ENCODE measurements at regions not wholly inside any gene's neighbourhood (a gene's known extent, or its start where the extent isn't known, plus 50 kb on each side); places are given as distances from the start of the nearest gene placed in this dataset.

GRCh38 chr1:181919542-181919941, 142.0 kb downstream of the ZNF648 start:
- Histone ChIP-seq H3K27me3 (ENCODE audit: control insufficient read depth, insufficient read depth, low read length) (no peaks in the 10 kb centered on the region), H3K4me1 (ENCODE audit: control insufficient read depth, insufficient read depth, low read length, poor library complexity, severe bottlenecking) (no peaks in the 10 kb centered on the region), H3K4me3 (ENCODE audit: low read depth, low read length) (no peak overlapping the region), H3K36me3 (ENCODE audit: control insufficient read depth, insufficient read depth, low read length) (no peaks in the 10 kb centered on the region), H3K27ac (ENCODE audit: insufficient read depth, low read length, poor library complexity, severe bottlenecking) (no peak overlapping the region), H3K9me3 (ENCODE audit: control insufficient read depth in 2 of 2, low read length in 2 of 2) (no peaks in the 10 kb centered on the region)
- no peaks in the 10 kb centered on the region for H3K4me1 Mint-ChIP-seq
- H3K9me3 Mint-ChIP-seq: peaks cover 0 to 11% (median 4%) of the 10 kb centered on the region in 7 donors
- H3K27ac Mint-ChIP-seq: no peak overlapping the region
- H3K27me3 Mint-ChIP-seq: peaks cover 16% of the 10 kb centered on the region
- H3K36me3 Mint-ChIP-seq: no peaks in the 10 kb centered on the region
- no peak overlapping the region for H3K4me3 Mint-ChIP-seq
- DNase-seq (no peak), ATAC-seq (ENCODE audit: low read depth in 2 of 2) (no peak)

GRCh38 chr1:181918880-181919525, 142.5 kb downstream of the ZNF648 start:
- Mint-ChIP-seq H3K9me3 (peaks cover 0 to 11% (median 4%) of the 10 kb centered on the region in 7 donors), H3K36me3 (no peaks in the 10 kb centered on the region), H3K4me1 (no peaks in the 10 kb centered on the region), H3K27ac (no peak overlapping the region), H3K4me3 (no peak overlapping the region), H3K27me3 (peaks cover 16% of the 10 kb centered on the region)
- no peak for ATAC-seq (ENCODE audit: low read depth in 2 of 2)
- Histone ChIP-seq H3K27me3 (ENCODE audit: control insufficient read depth, insufficient read depth, low read length) (no peaks in the 10 kb centered on the region), H3K36me3 (ENCODE audit: control insufficient read depth, insufficient read depth, low read length) (no peaks in the 10 kb centered on the region), H3K27ac (ENCODE audit: insufficient read depth, low read length, poor library complexity, severe bottlenecking) (no peak overlapping the region), H3K9me3 (ENCODE audit: control insufficient read depth in 2 of 2, low read length in 2 of 2) (no peaks in the 10 kb centered on the region), H3K4me1 (ENCODE audit: control insufficient read depth, insufficient read depth, low read length, poor library complexity, severe bottlenecking) (no peaks in the 10 kb centered on the region), H3K4me3 (ENCODE audit: low read depth, low read length) (no peak overlapping the region)
- DNase-seq: no peak

- DNase-seq (no peak), ATAC-seq (ENCODE audit: low read depth in 2 of 2) (no peak)
- no peaks in the 10 kb centered on the region for H3K36me3 ChIP-seq (ENCODE audit: control insufficient read depth, insufficient read depth, low read length)
- Mint-ChIP-seq H3K27me3 (peaks cover 9% of the 10 kb centered on the region), H3K4me1 (no peaks in the 10 kb centered on the region), H3K36me3 (no peaks in the 10 kb centered on the region), H3K9me3 (peaks cover 0 to 10% (median 0%) of the 10 kb centered on the region in 7 donors), H3K27ac (no peak overlapping the region), H3K4me3 (no peak overlapping the region)
- H3K4me3 ChIP-seq (ENCODE audit: low read depth, low read length): no peak overlapping the region
- H3K4me1 ChIP-seq (ENCODE audit: control insufficient read depth, insufficient read depth, low read length, poor library complexity, severe bottlenecking): no peaks in the 10 kb centered on the region
- no peaks in the 10 kb centered on the region for H3K27me3 ChIP-seq (ENCODE audit: control insufficient read depth, insufficient read depth, low read length)
- H3K9me3 ChIP-seq (ENCODE audit: control insufficient read depth in 2 of 2, low read length in 2 of 2): no peaks in the 10 kb centered on the region
- H3K27ac ChIP-seq (ENCODE audit: insufficient read depth, low read length, poor library complexity, severe bottlenecking): no peak overlapping the region
These were observed 149.8 kb downstream of the ZNF648 start for GRCh38 chr1:181911715-181912114.

GRCh38 chr1:181910905-181911304, 150.6 kb downstream of the ZNF648 start:
- H3K9me3 ChIP-seq (ENCODE audit: control insufficient read depth in 2 of 2, low read length in 2 of 2): no peaks in the 10 kb centered on the region
- no peaks in the 10 kb centered on the region for H3K27me3 ChIP-seq (ENCODE audit: control insufficient read depth, insufficient read depth, low read length)
- Mint-ChIP-seq H3K27ac (no peak overlapping the region), H3K4me1 (no peaks in the 10 kb centered on the region), H3K36me3 (no peaks in the 10 kb centered on the region), H3K4me3 (no peak overlapping the region), H3K27me3 (peaks cover 10% of the 10 kb centered on the region), H3K9me3 (peaks cover 0 to 10% (median 0%) of the 10 kb centered on the region in 7 donors)
- H3K27ac ChIP-seq (ENCODE audit: insufficient read depth, low read length, poor library complexity, severe bottlenecking): no peak overlapping the region
- H3K4me1 ChIP-seq (ENCODE audit: control insufficient read depth, insufficient read depth, low read length, poor library complexity, severe bottlenecking): no peaks in the 10 kb centered on the region
- no peak overlapping the region for H3K4me3 ChIP-seq (ENCODE audit: low read depth, low read length)
- H3K36me3 ChIP-seq (ENCODE audit: control insufficient read depth, insufficient read depth, low read length): no peaks in the 10 kb centered on the region
- ATAC-seq (ENCODE audit: low read depth in 2 of 2) (no peak), DNase-seq (no peak)

GRCh38 chr1:181909010-181909409, 152.5 kb downstream of the ZNF648 start:
- Mint-ChIP-seq H3K4me3 (no peak overlapping the region), H3K4me1 (no peaks in the 10 kb centered on the region), H3K27ac (no peak overlapping the region), H3K27me3 (peaks cover 10% of the 10 kb centered on the region), H3K36me3 (no peaks in the 10 kb centered on the region), H3K9me3 (peaks cover 0 to 3% (median 0%) of the 10 kb centered on the region in 7 donors)
- H3K4me1 ChIP-seq (ENCODE audit: control insufficient read depth, insufficient read depth, low read length, poor library complexity, severe bottlenecking): no peaks in the 10 kb centered on the region
- H3K36me3 ChIP-seq (ENCODE audit: control insufficient read depth, insufficient read depth, low read length): no peaks in the 10 kb centered on the region
- DNase-seq (no peak), ATAC-seq (ENCODE audit: low read depth in 2 of 2) (no peak)
- H3K27me3 ChIP-seq (ENCODE audit: control insufficient read depth, insufficient read depth, low read length): no peaks in the 10 kb centered on the region
- no peak overlapping the region for H3K4me3 ChIP-seq (ENCODE audit: low read depth, low read length)
- H3K27ac ChIP-seq (ENCODE audit: insufficient read depth, low read length, poor library complexity, severe bottlenecking): no peak overlapping the region
- H3K9me3 ChIP-seq (ENCODE audit: control insufficient read depth in 2 of 2, low read length in 2 of 2): no peaks in the 10 kb centered on the region

- H3K36me3 ChIP-seq (ENCODE audit: control insufficient read depth, insufficient read depth, low read length): no peaks in the 10 kb centered on the region
- H3K27me3 ChIP-seq (ENCODE audit: control insufficient read depth, insufficient read depth, low read length): no peaks in the 10 kb centered on the region
- Mint-ChIP-seq H3K4me1 (no peaks in the 10 kb centered on the region), H3K4me3 (no peak overlapping the region), H3K9me3 (peaks cover 0 to 2% (median 0%) of the 10 kb centered on the region in 7 donors), H3K36me3 (no peaks in the 10 kb centered on the region), H3K27ac (no peak overlapping the region), H3K27me3 (peaks cover 10% of the 10 kb centered on the region)
- no peak overlapping the region for H3K27ac ChIP-seq (ENCODE audit: insufficient read depth, low read length, poor library complexity, severe bottlenecking)
- no peaks in the 10 kb centered on the region for H3K9me3 ChIP-seq (ENCODE audit: control insufficient read depth in 2 of 2, low read length in 2 of 2)
- no peaks in the 10 kb centered on the region for H3K4me1 ChIP-seq (ENCODE audit: control insufficient read depth, insufficient read depth, low read length, poor library complexity, severe bottlenecking)
- ATAC-seq (ENCODE audit: low read depth in 2 of 2): no peak
- no peak overlapping the region for H3K4me3 ChIP-seq (ENCODE audit: low read depth, low read length)
- no peak for DNase-seq
These were observed 154.9 kb downstream of the ZNF648 start for GRCh38 chr1:181906631-181907030.

- Histone ChIP-seq H3K27me3 (ENCODE audit: control insufficient read depth, insufficient read depth, low read length) (no peaks in the 10 kb centered on the region), H3K4me1 (ENCODE audit: control insufficient read depth, insufficient read depth, low read length, poor library complexity, severe bottlenecking) (no peaks in the 10 kb centered on the region), H3K4me3 (ENCODE audit: low read depth, low read length) (no peak overlapping the region), H3K36me3 (ENCODE audit: control insufficient read depth, insufficient read depth, low read length) (no peaks in the 10 kb centered on the region), H3K9me3 (ENCODE audit: control insufficient read depth in 2 of 2, low read length in 2 of 2) (no peaks in the 10 kb centered on the region), H3K27ac (ENCODE audit: insufficient read depth, low read length, poor library complexity, severe bottlenecking) (no peak overlapping the region)
- H3K27ac Mint-ChIP-seq: no peak overlapping the region
- H3K36me3 Mint-ChIP-seq: no peaks in the 10 kb centered on the region
- DNase-seq (no peak), ATAC-seq (ENCODE audit: low read depth in 2 of 2) (no peak)
- peaks cover 0 to 2% (median 0%) of the 10 kb centered on the region in 7 donors for H3K9me3 Mint-ChIP-seq
- peaks cover 10% of the 10 kb centered on the region for H3K27me3 Mint-ChIP-seq
- H3K4me3 Mint-ChIP-seq: no peak overlapping the region
- no peaks in the 10 kb centered on the region for H3K4me1 Mint-ChIP-seq
These were observed 155.4 kb downstream of the ZNF648 start for GRCh38 chr1:181905944-181906597.

GRCh38 chr1:181898773-181899172, 162.7 kb downstream of the ZNF648 start:
- Histone ChIP-seq H3K27me3 (ENCODE audit: control insufficient read depth, insufficient read depth, low read length) (peaks cover 2% of the 10 kb centered on the region), H3K36me3 (ENCODE audit: control insufficient read depth, insufficient read depth, low read length) (no peaks in the 10 kb centered on the region), H3K4me1 (ENCODE audit: control insufficient read depth, insufficient read depth, low read length, poor library complexity, severe bottlenecking) (no peaks in the 10 kb centered on the region), H3K4me3 (ENCODE audit: low read depth, low read length) (no peak overlapping the region), H3K27ac (ENCODE audit: insufficient read depth, low read length, poor library complexity, severe bottlenecking) (no peak overlapping the region), H3K9me3 (ENCODE audit: control insufficient read depth in 2 of 2, low read length in 2 of 2) (no peaks in the 10 kb centered on the region)
- DNase-seq (no peak), ATAC-seq (ENCODE audit: low read depth in 2 of 2) (no peak)
- Mint-ChIP-seq H3K36me3 (no peaks in the 10 kb centered on the region), H3K4me3 (peak overlapping the region in 1 of 4 donors; percentile 4), H3K9me3 (no peaks in the 10 kb centered on the region), H3K4me1 (no peaks in the 10 kb centered on the region), H3K27me3 (peaks cover 4% of the 10 kb centered on the region), H3K27ac (no peak overlapping the region)
